NCI-H146 treated with DMSO at 0.1 percent for 48 hours (cell line): ENCODE measurements at regions not wholly inside any gene's neighbourhood (a gene's known extent, or its start where the extent isn't known, plus 50 kb on each side); places are given as distances from the start of the nearest gene placed in this dataset.

Source experiments
- DNase-seq: peaks from one replicate; lab custom pipeline; 2025; ENCODE audit not compliant: unreplicated experiment; lab: John Stamatoyannopoulos, UW

- no peak for DNase-seq
These were observed 150.6 kb downstream of the ERMARD start for GRCh38 chr6:169902070-169902469.

- DNase-seq, result no peak
These were observed 148.2 kb downstream of the ERMARD start for GRCh38 chr6:169899481-169900145.

GRCh38 chr6:169898788-169899480 is 147.5 kb downstream of the ERMARD start:
- no peak for DNase-seq

GRCh38 chr6:169897601-169898358 is 146.4 kb downstream of the ERMARD start:
- DNase-seq, result no peak

GRCh38 chr6:169896826-169897456 is 145.5 kb downstream of the ERMARD start:
- DNase-seq, result no peak

GRCh38 chr6:169895926-169896761 is 144.7 kb downstream of the ERMARD start:
- no peak for DNase-seq

GRCh38 chr6:169895000-169895759 is 143.8 kb downstream of the ERMARD start:
- no peak for DNase-seq

GRCh38 chr6:169894377-169894960 is 143.0 kb downstream of the ERMARD start:
- no peak for DNase-seq

- DNase-seq, result no peak
These were observed 142.2 kb downstream of the ERMARD start for GRCh38 chr6:169893624-169894023.

GRCh38 chr6:169891846-169892245 is 140.4 kb downstream of the ERMARD start:
- DNase-seq, result no peak

GRCh38 chr6:169891421-169891820 is 140.0 kb downstream of the ERMARD start:
- no peak for DNase-seq

GRCh38 chr6:169890901-169891300 is 139.5 kb downstream of the ERMARD start:
- no peak for DNase-seq

GRCh38 chr6:169890049-169890448 is 138.6 kb downstream of the ERMARD start:
- peak; percentile 54 for DNase-seq

- no peak for DNase-seq
These were observed 136.2 kb downstream of the ERMARD start for GRCh38 chr6:169887529-169888140.

- DNase-seq, result no peak
These were observed 135.3 kb downstream of the ERMARD start for GRCh38 chr6:169886631-169887227.

- DNase-seq, result no peak
These were observed 134.4 kb downstream of the ERMARD start for GRCh38 chr6:169885831-169886230.

- no peak for DNase-seq
These were observed 133.7 kb downstream of the ERMARD start for GRCh38 chr6:169885131-169885530.

- no peak for DNase-seq
These were observed 132.7 kb downstream of the ERMARD start for GRCh38 chr6:169884158-169884557.

- no peak for DNase-seq
These were observed 131.9 kb downstream of the ERMARD start for GRCh38 chr6:169883316-169883715.
